NB4 (cell line): ENCODE measurements at regions not wholly inside any gene's neighbourhood (a gene's known extent, or its start where the extent isn't known, plus 50 kb on each side); places are given as distances from the start of the nearest gene placed in this dataset.

Source experiments
- DNase-seq: peaks from one replicate; pipeline ENCODE4 v3.0.0; 2010; ENCODE audit warnings: low read depth
- H3K4me3 ChIP-seq: one replicate; pipeline ENCODE4 v1.5.1; 2011; ENCODE audit warnings: mild to moderate bottlenecking, low read depth, low read length, moderate library complexity
- MYC ChIP-seq: IDR thresholded peaks from 2 replicates; pipeline ENCODE4 v1.6.1; 2011; ENCODE audit warnings: low read depth, low read length
- POLR2A ChIP-seq: IDR thresholded peaks from 2 replicates; pipeline ENCODE4 v1.6.1; 2011; ENCODE audit warnings: mild to moderate bottlenecking; ENCODE audit not compliant: insufficient read length; ENCODE audit errors: extremely low read depth
- TF ChIP-seq, protein P1 (sequence below): IDR thresholded peaks from 2 replicates; pipeline ENCODE4 v1.6.1; 2011; ENCODE audit warnings: low read depth, low read length
- TF ChIP-seq, protein P2 (sequence below): IDR thresholded peaks from one replicate; pipeline ENCODE4 v1.5.1; 2012; ENCODE audit warnings: low read depth, low read length

DNA sequence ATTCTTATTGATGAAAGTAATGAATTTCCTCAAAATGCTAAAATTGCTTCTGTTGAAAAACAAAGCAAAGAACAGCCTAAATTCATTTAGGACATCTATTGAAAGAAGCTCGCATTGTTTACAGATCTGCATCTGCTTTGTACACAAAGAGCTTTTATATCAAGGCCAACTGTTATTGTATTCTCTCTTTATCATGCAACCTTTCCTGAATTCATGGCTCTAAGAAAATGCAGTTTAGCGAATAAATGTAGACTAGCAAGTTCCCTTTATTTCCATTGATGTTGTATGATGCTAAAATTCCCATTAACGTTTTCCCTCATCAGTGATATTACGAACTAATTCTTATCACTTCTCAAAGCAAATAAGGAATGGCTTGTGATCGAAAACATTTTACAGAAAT lies 446.3 kb downstream of the MID1IP1 start:
- no peak overlapping the region for H3K4me3 ChIP-seq
- DNase-seq: no peak
- TF ChIP-seq, protein P1, sequence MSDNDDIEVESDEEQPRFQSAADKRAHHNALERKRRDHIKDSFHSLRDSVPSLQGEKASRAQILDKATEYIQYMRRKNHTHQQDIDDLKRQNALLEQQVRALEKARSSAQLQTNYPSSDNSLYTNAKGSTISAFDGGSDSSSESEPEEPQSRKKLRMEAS: no peak
- TF ChIP-seq, protein P2, sequence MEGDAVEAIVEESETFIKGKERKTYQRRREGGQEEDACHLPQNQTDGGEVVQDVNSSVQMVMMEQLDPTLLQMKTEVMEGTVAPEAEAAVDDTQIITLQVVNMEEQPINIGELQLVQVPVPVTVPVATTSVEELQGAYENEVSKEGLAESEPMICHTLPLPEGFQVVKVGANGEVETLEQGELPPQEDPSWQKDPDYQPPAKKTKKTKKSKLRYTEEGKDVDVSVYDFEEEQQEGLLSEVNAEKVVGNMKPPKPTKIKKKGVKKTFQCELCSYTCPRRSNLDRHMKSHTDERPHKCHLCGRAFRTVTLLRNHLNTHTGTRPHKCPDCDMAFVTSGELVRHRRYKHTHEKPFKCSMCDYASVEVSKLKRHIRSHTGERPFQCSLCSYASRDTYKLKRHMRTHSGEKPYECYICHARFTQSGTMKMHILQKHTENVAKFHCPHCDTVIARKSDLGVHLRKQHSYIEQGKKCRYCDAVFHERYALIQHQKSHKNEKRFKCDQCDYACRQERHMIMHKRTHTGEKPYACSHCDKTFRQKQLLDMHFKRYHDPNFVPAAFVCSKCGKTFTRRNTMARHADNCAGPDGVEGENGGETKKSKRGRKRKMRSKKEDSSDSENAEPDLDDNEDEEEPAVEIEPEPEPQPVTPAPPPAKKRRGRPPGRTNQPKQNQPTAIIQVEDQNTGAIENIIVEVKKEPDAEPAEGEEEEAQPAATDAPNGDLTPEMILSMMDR: no peak
- TF ChIP-seq POLR2A (no peak), MYC (no peak)

DNA sequence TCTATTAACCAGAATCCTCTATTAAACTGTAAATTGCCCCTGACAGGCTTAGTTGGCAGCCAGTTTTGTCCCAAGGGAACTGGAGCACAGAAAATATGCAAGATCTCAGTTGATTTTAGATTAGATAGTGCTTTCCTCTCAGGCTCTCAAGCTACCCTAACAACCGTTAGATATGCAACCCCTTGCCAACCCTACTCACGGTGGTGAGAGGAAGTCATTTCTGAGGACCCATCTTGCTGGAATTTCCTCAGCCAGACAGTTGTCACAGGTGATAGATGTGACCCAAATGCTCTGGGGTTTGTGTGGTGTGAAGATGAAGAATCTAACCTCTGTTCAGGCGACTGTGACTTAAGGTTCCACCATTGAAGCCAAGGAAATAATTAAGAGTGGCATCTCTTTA lies 447.1 kb downstream of the MID1IP1 start:
- TF ChIP-seq, protein P2: no peak
- TF ChIP-seq MYC: no peak
- TF ChIP-seq POLR2A: no peak
- TF ChIP-seq, protein P1: no peak
- H3K4me3 ChIP-seq: no peak overlapping the region
- no peak for DNase-seq

DNA sequence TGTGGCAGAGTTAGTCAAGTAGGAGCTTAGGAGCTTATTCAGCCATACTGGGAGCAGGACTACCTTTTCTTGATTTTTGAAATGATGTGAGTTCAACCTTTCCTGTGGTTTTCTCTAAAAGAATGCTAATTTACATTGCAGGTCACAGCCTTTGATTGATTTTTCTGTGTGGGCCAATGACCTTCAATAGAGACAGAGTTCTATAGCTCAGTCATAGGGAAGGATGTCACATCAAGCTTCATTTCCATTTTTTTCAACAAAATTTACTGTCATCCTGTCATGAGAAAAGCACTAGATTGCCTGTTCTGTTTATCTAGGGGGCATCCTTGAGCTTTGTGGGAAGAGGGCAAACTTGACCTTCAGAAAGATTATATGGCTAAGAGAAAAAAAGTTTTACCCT lies 448.7 kb downstream of the MID1IP1 start:
- no peak overlapping the region for H3K4me3 ChIP-seq
- DNase-seq: peak; percentile 3
- TF ChIP-seq, protein P2: no peak
- TF ChIP-seq, protein P1: no peak
- TF ChIP-seq MYC: no peak
- no peak for TF ChIP-seq POLR2A

DNA sequence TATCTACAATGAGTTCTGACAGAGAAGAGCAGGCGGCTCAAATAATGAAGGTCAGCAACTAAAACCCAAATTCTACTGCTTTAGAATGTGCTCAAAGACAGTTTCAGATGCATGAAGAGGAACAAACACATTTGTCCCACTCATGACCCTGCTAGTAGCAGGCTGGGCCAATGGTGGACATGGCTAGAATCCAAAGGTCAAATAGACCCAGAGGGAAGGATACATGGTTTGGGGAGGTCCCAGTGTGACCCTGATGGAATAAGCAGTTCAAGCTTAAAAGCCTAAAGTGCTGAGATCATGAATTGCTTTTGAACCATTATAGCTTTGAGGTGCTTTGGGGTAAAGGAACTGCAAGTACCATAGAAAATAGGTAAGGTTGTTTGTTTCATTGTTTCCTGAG lies 450.7 kb downstream of the MID1IP1 start:
- no peak overlapping the region for H3K4me3 ChIP-seq
- DNase-seq: no peak
- TF ChIP-seq, protein P2: no peak
- no peak for TF ChIP-seq POLR2A
- TF ChIP-seq, protein P1: no peak

DNA sequence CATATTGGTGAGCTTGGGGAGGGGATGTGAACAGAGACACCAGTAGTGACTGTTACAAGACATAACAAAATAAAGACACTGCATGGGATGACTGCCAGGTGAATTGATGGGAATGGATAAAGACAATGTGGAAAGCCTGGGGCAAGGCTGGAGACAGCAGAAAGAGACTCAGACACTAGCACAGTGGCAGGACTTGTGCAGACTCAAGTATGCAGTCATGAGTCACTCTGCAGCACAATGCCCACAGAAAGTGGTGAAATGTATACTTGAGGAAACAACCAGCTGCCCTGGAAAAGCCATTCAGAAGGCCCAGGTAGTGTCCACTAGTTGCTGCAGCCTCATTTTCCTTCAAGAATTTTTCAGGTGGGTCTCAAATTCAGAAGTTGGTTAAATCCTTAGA lies 452.3 kb downstream of the MID1IP1 start:
- no peak for DNase-seq
- TF ChIP-seq MYC: no peak
- TF ChIP-seq, protein P1: no peak
- TF ChIP-seq, protein P2: no peak
- TF ChIP-seq POLR2A: no peak
- no peak overlapping the region for H3K4me3 ChIP-seq

DNA sequence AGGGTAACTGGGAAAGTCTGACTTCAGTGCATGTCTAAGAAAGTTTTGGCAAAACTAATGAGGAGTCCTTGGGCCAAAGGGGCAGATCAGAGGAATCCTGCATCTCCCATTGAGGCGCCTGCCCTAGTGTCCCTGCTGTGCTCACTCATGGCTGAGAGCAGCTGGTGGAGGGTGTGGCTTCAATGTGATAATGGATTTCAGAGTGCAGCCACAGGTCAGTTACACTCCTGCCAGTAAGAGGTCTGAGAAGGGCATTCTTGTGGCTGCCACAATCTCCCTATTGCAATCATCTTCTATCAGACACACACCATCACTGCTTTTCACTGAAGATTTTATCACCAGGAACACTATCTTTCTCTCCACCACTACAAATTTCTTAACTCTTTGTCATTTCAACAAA lies 457.1 kb downstream of the MID1IP1 start:
- TF ChIP-seq, protein P2: no peak
- TF ChIP-seq MYC: no peak
- no peak for TF ChIP-seq POLR2A
- TF ChIP-seq, protein P1: no peak
- H3K4me3 ChIP-seq: no peak overlapping the region
- no peak for DNase-seq
